GM21723 (cell line): ENCODE measurements at regions not wholly inside any gene's neighbourhood (a gene's known extent, or its start where the extent isn't known, plus 50 kb on each side); places are given as distances from the start of the nearest gene placed in this dataset.
"Not testable (repeated sequence)": the region's sequence is repeated elsewhere in the genome, so short reads cannot be mapped to it uniquely, and the experiment has no call there.

Source experiments
- ATAC-seq: cut with Tn5 transposase; IDR thresholded peaks from one replicate; pipeline ENCODE4 v1.9.1; 2021; ENCODE audit warnings: mild to moderate bottlenecking, moderate library complexity; ENCODE audit not compliant: unreplicated experiment

GRCh38 chr10:32143302-32143847, 87.2 kb upstream of the KIF5B start:
- no peak for ATAC-seq

GRCh38 chr10:32142646-32143045, 86.4 kb upstream of the KIF5B start:
- no peak for ATAC-seq

- no peak for ATAC-seq
Observed at GRCh38 chr10:32141018-32141807, 85.0 kb upstream of the KIF5B start.

- no peak for ATAC-seq
Observed at GRCh38 chr10:32140403-32140802, 84.2 kb upstream of the KIF5B start.

GRCh38 chr10:32139223-32140073, 83.2 kb upstream of the KIF5B start:
- no peak for ATAC-seq

GRCh38 chr10:32136927-32137326, 80.7 kb upstream of the KIF5B start:
- ATAC-seq: not testable (repeated sequence)

GRCh38 chr10:32135796-32136195, 79.6 kb upstream of the KIF5B start:
- not testable (repeated sequence) for ATAC-seq

- no peak for ATAC-seq
Observed at GRCh38 chr10:32132357-32132946, 76.2 kb upstream of the KIF5B start.

- ATAC-seq: no peak
Observed at GRCh38 chr10:32131388-32131787, 75.2 kb upstream of the KIF5B start.

- no peak for ATAC-seq
Observed at GRCh38 chr10:32130788-32131187, 74.6 kb upstream of the KIF5B start.

- no peak for ATAC-seq
Observed at GRCh38 chr10:32125023-32125422, 68.8 kb upstream of the KIF5B start.

GRCh38 chr10:32123021-32123420, 66.8 kb upstream of the KIF5B start:
- no peak for ATAC-seq

- ATAC-seq: no peak
Observed at GRCh38 chr10:32121648-32122047, 65.4 kb upstream of the KIF5B start.

GRCh38 chr10:32120147-32120546, 63.9 kb upstream of the KIF5B start:
- no peak for ATAC-seq

- ATAC-seq: no peak
Observed at GRCh38 chr10:32114508-32114907, 58.3 kb upstream of the KIF5B start.

GRCh38 chr10:32112055-32112454, 55.8 kb upstream of the KIF5B start:
- ATAC-seq: no peak

- ATAC-seq: no peak
Observed at GRCh38 chr10:32111585-32111984, 55.4 kb upstream of the KIF5B start.

- ATAC-seq: no peak
Observed at GRCh38 chr10:32110790-32111189, 54.6 kb upstream of the KIF5B start.

GRCh38 chr10:32109603-32110002, 53.4 kb upstream of the KIF5B start:
- no peak for ATAC-seq
